Stimulated activated CD4-positive, alpha-beta T cell treated with anti-CD3 and anti-CD28 coated beads, Interleukin-2, amount 100 ng/mL, for 24 hours (primary cell): ENCODE measurements at regions not wholly inside any gene's neighbourhood (a gene's known extent, or its start where the extent isn't known, plus 50 kb on each side); places are given as distances from the start of the nearest gene placed in this dataset.

Experiments
- DNase-seq, 2 donors: peaks; one replicate each; pipeline ENCODE4 v3.0.0-alpha.2; 2020

DNA sequence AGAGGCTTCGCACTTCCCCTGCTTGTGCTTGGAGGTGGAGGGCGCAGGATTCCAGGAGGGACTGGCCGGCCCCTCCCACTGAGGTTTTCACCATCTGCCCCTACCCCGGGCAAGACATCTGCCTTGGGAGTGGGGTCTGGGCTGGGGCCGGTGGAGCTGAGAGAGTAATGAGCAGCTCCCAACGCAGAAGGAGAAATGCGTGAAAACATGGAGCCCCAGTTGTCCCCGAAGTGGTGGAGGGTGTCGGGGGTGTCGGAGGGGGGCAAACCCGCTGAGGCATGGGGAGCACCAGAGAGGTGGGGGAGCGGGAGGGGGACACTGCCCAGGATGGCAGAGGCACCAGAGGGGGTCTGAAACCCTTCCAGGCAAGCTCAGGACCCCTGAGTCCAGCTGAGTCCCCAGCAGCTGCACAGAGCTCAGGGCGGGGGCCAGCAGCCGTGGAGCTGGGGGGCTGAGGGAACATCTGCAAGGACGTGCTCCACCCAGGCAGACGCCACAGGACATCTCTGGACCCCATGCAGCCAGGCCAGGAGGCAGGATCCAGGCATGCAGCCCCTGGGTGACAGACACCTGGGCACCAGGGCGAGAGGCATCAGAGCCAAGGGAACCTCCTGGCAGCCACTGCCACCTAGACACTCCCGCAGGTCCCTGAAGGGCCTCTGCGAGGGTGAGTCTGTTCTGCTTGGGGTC, 110.6 kb downstream of the SIK1 start:
- DNase-seq: no peak

DNA sequence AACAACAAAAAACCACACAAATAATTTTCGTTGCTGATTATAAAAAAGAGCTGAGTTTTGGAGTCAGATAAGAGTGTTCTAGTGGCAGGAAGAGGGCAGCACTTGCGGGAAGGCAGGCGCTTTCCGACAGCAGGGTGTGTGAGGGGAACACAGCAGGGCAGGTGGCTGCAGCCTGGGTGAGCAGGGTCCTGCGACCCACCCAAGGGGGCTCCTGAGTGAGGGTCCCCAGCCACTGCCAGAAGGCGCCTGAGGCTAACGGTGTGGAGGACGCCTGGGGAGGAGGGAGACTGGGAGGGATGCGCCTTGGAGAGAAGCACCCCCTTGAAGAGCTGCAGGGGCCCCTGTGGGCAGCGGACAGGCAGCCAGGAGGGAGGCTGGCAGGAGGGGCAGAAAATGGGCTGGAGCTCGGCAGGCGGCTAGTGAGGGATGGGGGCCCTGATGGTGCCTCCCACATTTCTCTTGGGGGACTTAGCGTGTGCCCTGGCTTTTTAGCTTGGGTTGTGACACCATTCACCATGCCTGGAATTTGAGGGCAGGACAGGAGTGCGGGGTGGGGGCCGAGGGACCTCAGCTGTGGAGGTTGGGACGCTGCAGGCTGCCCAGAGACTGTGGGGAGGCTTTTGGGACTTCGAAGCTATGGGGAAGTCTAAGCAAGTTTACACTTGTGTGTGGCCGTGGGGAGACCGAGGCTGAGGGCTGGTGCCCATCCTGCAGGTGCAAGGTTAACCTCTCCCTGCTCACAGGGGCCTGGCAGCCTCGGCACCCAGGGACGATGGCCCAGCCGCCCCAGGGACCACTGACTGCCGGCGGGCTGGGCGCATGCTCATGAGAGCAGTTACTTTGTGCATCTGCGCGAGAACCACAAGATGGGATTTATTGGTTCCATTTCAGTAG, 111.4 kb downstream of the SIK1 start:
- DNase-seq: no peak

DNA sequence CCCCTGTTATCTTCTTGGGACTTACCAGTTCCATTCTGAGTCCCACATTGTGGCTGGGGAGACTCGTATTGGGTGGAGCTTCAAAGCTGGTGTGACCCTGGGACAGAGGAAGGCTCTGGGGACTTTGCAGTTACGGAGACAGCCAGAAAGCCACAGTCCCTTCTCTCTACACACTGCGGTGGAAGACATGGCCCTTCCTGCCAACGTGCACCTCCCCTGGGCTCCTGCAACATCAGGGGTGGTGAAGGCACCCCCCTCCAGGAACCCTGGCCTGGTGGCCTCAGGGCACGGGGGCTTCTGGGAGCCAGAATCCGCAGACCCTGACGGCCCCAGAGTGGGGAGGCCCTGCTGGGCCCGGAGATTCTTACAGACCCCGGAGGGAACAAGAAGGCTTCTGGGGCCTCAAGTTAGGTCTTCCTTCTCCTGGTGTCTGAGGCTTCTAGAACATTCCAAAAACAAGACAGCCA, 113.0 kb downstream of the SIK1 start:
- no peak for DNase-seq

DNA sequence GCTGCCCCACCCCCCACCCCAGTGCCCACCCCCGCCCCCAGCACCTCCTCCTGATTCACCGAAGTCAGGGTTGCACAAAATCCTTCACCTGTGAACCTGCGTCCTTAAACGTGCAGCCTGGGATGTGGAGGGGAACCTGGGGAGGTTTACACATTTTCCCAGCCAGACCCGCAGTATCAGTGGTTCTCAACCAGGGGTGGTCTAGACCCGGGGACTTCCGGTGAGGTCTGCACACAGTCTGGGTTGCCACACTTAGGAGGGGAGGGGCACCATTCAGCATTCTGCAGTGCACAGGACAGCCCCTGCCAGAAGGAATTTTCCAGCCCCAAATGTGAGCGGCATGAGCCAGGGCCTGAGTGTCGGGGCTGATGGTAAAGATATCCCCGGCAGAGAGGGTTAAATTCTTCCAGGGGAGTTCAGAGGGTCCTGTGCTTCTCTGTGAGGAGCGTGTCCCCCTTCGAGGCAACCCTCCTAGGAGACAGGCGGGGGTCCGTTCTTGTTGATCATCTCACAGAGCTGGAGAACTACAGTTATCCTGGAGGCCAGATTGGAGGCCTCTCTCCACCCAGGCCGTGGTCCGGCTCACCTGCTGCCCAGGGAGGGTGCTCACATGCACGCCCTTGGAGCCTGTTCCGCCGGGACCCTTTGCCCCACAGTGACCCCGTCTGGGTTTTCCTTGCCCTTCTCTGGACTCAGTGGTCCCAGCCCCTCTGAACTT, 113.6 kb downstream of the SIK1 start:
- DNase-seq: no peak

DNA sequence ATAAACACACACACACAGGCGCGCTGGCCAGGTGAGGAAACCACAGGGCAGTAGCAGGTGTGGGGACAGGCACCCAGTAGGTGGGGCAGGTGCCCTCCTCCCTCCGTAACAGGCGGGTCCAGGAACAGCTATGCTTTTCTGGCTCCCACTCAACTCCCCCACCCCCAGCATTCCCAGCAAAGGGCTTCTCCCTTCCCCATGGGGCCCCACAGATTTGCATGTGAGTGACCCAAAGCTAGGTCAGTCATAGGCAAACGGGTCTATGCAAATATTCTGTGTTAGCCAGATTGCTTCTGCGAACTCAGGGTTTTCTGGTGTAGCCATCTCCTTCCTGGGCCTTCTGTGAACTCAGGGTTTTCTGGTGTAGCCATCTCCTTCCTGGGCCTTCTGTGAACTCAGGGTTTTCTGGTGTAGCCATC, 114.2 kb downstream of the SIK1 start:
- DNase-seq: no peak

DNA sequence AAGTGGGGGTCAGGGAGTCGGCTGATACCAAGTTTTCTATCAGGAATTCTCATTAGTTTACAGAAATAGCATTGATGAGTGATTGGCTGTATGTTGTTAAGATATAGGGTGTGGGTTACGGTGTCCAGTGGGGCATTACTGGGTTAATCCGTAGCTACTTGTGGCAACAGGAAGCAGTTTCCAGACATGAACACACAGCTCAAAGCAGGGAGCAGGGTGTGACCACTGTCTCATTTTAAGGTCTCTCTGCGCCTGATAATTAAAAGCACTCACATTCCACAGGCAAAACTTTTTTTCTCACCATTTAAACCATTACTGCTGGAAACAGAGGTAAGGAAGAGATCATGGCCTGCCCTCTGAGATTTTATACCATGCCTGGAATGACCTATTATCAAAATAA, 114.9 kb downstream of the SIK1 start:
- DNase-seq: no peak

DNA sequence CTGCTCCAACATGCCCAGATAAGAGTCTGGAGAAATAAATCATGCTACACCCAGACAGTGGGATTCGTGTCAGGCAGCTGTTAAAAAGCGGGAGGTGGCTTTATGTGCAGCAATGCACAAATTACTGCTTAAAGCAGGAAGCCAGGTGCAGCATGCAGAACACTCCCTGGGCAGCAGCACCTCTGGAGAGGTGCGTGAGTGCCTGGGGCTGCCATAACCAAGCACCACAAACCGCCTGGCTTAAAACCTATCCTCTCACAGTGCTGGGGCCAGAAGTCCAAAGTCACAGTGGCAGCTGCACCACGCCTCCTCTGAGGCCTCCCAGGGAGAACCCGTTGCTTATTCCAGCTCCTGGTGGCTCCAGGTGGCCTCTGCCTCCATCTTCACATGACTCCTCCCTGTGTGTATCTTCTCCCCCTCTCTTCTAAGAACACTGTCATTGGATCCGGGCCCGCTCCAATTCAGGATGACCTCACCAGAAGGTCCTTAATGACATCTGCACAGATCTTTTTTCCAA, 115.6 kb downstream of the SIK1 start:
- no peak for DNase-seq

DNA sequence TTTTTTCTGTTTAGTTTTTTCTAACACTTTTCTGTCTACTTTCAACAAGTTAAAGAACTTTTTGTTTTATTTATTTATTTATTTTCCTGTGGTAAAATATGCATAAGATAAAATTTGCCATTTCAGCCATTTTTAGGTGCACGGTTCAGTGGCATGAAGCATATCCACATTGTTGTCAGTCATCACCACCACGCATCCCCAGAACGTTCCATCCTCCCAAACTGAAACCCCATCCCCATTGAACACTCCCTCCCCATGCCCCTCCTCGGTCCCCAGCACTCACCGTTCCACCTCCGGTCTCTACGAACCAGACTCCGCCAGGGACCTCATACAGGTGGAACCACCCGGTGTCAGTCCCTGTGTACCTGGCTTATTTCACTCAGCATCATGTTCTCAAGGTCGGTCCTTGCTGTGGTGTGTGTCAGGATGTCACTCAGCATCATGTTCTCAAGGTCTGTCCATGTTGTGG, 118.1 kb downstream of the SIK1 start:
- DNase-seq: no peak

DNA sequence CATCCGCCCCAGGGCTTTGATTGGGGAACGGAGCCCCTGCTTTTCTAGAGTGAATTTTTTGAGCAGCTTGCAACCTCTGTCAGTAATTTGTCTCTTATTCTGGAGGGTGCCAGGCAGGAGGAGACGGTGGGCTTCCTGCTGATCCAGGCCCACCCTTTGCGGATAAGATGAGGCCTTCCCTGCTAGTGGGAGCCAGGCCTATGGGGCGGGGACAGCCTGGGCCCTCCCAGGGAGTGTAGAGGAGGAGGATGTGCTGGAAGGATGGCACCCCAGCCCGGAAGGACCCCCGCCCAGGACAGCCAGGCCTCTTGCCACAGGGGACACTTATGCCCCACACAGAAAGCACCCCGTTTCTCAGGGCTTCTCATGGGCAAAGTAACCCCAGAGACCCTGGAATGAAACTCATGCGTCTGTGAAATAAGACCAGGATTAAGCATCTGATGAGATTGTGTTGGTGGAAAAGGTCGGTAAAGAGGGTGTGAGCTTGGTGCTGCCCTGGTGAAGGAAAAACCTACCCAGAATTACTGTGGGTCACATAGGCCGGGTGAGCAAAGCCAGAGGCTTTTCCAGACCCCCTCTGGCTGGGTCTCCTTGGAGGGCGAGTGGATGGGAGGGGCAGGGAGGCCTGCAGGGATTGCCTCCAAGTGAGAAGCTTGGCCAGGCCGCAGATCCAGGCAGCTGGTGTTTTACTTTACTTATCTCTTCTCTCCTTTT, 118.7 kb downstream of the SIK1 start:
- DNase-seq: no peak

DNA sequence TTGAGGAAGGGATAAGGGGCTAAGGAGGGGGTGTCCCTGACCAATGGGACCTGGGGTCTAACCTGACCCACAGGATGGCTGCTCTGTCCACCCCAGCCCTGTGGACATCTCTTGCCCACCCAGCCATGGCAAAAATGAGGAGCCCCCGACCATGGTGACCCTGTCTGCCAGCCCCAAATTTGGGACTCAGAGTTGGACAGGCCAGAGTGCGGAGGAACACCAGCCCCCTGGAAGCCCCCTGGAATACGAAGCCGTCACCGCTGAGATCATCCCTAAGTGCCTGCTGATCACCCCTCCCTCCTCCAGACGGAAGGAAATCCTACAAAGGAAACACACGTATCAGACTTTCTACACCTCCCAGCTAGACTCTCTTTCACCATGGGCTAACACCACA, 119.3 kb downstream of the SIK1 start:
- no peak for DNase-seq

DNA sequence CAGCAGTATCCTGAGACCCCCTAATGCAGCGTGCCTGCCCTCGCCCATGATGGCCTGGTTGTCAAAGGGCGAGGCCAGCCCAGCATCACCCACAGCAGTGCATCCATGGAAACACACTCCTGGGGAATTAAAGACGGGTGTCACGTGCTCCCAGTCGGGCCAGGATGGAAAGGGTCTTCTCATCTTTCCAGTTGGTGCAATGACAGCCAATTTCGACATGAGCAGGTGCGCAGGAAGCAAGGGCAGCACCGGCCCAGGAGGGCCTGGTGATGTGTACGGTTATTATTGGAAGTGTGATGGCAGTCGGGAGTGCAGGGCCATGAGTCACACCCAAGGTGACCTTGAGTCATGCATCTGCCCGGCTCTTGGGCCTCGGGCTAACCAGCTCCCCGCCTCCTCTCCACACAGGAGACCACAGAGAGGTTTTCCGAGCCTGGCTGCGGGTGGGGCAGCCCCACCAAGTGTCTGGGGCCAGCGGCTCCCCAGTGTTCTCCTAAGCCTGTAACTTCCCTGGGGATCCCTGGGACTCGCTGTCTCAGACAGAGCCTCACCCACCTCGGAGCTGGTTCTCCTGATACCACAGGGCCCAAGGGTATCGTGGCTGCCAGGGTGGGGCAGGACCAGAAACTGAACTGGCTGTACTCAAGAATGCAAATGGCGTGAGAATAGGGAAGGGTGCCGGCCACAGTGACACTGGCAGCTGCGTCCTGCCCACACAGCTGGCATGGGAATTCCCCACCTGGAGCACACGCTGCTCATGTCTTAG, 119.8 kb downstream of the SIK1 start:
- peak in 1 of 2 donors; percentile 8 for DNase-seq

DNA sequence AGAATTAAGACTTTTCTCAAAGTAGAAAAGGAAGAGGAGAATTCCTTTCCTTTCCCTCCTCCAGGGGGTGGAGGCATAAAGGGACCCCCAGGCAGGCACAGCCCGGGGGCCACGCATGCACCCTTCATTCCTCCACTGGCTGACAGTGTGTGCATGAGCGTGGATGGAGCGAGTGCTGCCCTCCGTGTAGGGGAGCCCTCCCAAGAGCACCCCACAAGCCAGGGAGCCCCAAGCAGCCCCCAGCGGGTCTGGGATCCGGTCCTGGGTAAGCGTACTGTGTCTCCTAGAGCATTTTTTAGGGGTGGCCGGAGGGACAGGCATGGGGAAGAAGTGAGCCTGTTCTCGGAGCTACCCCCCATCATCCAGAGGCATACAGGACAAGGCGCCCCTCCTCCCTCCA, 120.5 kb downstream of the SIK1 start:
- no peak for DNase-seq

DNA sequence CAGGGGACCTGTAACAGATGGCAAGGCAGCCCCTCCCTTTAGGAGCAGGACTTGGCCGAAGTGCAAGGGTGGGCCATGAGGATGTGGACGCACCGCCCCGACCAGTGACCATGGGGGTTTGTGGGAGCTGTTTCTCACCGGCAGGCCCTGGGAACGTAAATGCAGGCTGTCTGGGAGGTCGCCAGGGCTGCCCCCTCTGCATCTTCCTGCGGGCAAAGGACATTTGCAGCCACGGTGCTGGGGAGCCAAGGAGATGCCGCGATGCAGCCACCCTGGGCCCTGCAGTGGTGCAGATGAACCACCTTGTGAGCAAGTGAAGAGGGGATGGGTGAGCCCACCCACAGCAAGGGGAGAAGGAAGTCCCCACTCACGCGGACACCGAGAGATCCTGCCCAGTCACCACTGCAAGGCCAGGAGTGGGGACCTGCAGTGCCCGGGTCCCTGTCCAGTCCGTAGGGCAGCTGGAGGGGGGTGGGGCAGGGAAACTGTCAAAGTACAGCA, 121.1 kb downstream of the SIK1 start:
- DNase-seq: no peak

DNA sequence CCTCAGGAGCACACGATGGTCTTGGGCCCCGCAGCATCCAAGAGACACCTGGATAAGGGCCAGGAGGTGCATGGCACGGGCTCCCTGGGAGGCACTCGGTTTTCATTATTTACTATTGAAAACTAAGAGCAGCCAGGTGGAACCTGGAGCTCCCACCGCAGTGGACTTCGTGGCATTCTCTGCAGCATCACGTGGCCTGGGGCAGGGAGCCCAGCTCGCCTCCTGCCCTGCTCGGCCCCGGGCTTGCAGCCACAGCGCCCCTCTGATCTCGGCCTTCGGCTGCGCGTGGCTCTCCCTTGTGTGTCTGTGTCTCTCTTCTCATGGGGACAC, 121.6 kb downstream of the SIK1 start:
- DNase-seq: no peak

DNA sequence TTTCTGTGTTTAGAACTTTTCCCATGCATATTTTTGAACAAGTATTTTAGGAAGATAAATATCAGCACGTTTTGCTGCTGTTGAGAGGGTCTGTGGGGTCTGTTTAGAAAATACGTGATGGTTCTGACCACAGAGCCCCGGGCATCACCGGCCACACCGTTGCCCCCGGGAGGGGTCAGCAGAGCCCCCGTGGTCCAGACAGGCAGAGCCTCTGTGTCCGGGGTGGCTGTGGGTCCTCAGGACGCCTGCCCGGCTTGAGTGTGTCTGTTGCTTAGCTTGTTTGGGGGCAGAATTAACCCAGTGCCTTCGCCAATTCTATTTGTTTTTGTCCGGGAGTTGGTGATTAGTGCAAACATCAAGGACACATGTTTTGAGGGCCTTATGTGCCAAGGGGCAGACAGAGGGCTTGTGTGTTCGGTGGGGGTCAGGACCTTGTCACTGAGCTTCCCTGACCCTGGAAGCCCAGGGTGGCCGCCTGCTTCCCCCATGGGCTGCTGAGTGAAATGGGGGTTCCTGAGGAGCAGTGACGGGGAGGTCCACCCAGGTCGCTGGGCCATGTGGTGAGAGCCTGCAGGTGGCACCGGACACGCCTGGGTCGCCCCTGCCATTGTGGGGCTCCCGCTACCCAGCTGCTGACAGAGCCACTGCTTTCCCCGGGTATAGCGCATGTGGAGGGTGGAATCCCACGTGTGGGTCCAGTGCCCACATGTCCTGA, 122.2 kb downstream of the SIK1 start:
- DNase-seq: no peak

DNA sequence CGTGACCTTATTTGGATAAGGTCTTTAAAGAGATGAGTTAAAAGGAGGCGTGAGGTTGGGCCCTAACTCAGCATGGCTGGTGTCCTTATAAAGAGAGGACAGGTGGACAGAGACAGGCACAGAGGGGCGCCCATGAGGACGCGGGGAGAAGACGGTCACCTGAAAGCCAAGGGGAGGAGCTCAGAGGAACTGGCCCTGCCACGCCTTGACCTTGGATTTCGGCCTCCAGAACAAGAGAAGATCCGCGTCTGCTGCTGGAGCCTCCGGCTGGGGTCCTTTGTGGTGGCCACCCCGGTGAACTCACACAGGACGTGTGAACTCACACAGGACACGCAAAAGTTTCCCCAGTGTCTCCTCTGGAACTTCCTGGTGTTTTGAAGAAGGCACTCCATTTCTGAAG, 122.7 kb downstream of the SIK1 start:
- no peak for DNase-seq

DNA sequence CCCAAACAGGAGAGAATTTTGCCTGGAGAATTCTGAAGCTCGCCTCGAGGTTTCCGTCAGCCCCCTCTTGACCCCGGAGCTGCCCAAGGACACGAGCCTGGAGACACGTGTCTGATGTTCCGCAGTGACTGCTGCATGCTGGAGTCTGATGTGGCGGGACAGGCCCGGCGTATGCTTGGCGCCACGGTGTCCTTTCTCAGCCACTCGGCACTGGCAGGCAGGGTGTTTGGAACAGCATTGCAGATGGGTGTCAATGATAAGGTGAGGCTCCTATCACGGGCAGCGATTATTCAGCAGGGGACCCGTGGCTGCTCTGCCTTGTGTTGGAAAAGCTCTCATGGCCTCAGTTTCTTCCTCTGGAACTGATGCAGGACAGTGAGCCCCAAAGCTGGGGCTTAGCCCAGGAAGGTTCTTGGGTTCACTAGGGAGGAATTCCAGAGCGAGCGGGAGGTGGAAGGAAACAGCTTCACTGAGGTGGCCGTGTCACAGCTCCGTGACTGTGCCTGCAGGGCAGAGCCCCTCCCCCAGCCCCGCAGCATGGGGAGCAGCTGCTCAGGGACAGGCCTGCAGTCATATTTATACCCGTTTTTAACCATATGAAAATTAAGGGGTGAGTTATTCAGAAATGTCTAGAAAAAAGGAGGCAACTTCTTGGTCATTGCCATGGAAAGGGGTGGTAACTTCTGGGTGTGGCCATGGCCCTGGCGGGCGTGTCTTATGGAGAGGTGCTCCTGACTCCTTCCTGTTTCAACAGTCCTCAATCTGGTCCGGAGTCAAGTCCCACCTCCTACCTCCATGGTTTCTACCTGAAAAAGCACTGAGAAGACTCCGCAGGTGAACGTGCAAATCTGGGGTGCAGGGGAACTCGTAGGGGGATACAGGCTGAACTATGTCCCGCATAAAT, 123.4 kb downstream of the SIK1 start:
- no peak for DNase-seq

DNA sequence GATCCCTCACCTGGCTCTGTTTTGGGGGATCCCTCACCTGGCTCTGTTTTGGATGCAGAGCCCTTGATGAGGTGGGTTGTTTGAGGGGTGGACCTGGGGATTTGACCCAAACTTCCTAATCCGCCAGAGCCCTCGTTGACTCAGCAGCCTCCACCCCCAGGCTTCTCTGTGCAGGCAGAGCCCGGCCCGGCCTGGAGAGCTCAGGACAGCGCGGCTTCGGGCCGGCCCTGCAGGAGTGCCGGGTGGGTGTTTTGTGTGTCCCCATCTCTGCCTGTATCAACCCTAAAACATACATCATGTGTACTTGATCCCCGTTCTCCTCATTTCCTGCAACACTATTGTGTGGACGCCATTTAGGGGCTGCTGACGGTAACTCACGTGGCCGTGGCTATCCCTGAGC, 124.2 kb downstream of the SIK1 start:
- no peak for DNase-seq

DNA sequence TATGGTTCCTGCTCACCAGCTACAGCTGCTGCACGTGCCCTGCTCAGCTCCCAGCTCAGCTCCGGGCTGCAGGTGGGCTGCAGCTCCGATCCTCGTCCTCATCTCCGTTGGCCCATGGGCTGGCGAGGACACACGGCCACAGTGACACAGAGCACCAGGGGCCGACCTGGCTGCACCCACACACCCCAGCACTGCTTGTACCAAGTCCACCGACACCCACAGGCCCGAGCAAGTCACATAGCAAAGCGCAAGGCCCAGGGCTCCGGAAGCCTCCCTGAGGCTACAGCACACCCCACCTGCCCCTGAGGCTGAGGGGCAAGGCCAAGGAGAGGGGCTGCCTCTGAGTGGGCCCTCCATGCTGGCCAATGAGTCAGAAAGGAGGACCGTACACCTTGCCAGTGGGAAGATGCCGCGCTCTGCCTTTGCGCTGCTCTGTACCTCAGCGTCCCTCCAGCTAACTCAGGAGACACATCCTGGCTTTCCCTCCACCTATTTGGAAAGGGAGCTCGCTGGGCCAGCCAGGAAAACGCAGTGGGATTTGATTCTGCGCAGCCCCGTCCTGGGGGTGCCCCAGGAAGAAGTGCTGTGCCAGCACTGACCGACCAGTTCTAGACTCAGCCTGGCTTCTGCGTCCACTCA, 124.8 kb downstream of the SIK1 start:
- no peak for DNase-seq
